ENCODE measurements at regions not wholly inside any gene's neighbourhood (a gene's known extent, or its start where the extent isn't known, plus 50 kb on each side); places are given as distances from the start of the nearest gene placed in this dataset.

DNA sequence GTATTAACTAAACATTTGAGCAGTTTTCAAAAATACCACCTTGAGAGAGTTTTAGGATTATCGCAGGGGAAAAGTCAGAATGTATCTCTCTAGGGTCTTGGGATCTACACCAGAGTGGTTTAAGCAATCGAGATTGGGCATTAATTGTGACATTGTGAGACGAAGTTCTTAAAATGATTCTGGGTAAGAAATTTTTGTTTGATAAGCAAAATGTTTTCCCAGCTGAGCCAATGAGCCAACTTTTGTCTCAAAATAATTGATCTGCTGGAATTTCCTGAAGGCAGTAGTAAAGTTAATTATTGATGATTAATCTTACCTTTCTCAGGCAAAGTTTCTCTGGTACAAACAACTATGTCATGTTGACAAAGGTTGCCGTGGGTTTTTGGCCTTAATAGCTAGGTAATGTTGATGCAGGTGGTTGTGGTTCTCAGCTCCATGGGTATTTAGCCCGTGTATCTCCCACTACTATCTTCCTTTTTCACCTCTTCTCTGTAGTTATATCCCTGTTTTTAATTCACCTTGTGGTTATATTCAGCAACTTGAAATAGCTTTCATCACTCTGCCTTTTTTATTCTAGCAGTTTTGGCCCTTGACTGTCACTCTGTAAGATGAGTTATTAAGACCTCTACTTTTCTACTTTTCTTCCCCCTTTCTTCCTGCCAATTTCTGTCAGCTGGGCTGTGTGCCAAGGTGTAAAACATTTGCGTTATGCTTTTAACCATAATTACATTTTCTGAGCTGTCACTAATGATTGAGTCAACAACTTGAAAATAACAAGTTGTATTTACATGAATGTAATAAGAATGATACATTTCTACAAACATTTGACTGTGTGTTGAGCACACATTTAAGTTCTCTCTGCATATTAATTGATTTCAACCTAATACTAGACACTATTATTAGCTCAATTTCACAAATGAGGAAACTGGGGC lies 368.3 kb upstream of the BTBD3 start:
- Mint-ChIP-seq H3K4me3 (no peak overlapping the region), H3K9me3 (no peaks in the 10 kb centered on the region), H3K4me1 (peaks cover 31% of the 10 kb centered on the region), H3K36me3 (ENCODE audit: low read depth) (no peaks in the 10 kb centered on the region), H3K27me3 (ENCODE audit: low read depth) (no peaks in the 10 kb centered on the region), H3K27ac (peak overlapping the region in 2 of 3 experiments; percentile 9 to 16)
- TF ChIP-seq, protein P1, sequence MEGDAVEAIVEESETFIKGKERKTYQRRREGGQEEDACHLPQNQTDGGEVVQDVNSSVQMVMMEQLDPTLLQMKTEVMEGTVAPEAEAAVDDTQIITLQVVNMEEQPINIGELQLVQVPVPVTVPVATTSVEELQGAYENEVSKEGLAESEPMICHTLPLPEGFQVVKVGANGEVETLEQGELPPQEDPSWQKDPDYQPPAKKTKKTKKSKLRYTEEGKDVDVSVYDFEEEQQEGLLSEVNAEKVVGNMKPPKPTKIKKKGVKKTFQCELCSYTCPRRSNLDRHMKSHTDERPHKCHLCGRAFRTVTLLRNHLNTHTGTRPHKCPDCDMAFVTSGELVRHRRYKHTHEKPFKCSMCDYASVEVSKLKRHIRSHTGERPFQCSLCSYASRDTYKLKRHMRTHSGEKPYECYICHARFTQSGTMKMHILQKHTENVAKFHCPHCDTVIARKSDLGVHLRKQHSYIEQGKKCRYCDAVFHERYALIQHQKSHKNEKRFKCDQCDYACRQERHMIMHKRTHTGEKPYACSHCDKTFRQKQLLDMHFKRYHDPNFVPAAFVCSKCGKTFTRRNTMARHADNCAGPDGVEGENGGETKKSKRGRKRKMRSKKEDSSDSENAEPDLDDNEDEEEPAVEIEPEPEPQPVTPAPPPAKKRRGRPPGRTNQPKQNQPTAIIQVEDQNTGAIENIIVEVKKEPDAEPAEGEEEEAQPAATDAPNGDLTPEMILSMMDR (IDR thresholded peaks at IDR 0.05; ENCODE audit: unreplicated experiment in 3 of 3) = no peak

DNA sequence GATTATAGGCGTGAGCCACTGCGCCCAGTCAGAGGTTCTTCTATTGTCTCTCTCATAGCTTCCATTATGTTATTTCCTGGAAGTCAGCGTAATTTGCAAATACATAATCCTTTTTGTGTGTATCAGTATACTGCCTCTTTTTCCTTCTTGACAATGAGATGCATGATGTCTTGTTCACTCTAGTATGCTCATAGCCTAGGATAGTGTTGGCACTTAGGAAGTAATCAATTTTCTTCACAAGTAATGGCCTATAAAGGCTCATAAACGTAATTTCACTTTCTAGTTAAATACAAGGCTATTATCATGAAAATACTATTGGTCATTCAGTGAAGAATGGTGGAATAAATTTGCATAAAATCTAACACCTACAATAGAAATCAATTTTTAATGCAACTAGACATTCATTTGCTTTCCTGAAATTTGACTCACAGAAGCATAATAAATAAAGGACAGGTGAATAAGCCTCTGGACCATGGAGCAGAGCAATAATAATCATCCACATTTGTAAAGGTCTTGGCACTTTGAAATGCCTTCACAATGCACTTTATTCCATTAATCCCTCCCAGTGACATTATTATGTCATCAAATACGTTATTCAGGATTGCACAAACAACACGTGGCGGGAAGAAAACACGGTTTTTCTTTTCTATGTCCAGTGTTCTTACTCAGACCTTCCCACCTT lies 366.9 kb upstream of the BTBD3 start:
- H3K4me3 Mint-ChIP-seq = no peak overlapping the region
- peaks cover 31% of the 10 kb centered on the region for H3K4me1 Mint-ChIP-seq
- H3K36me3 Mint-ChIP-seq (ENCODE audit: low read depth) = no peaks in the 10 kb centered on the region
- TF ChIP-seq, protein P1 (IDR thresholded peaks at IDR 0.05; ENCODE audit: unreplicated experiment in 3 of 3) = no peak
- no peaks in the 10 kb centered on the region for H3K27me3 Mint-ChIP-seq (ENCODE audit: low read depth)
- H3K27ac Mint-ChIP-seq = no peak overlapping the region
- H3K9me3 Mint-ChIP-seq = no peaks in the 10 kb centered on the region

DNA sequence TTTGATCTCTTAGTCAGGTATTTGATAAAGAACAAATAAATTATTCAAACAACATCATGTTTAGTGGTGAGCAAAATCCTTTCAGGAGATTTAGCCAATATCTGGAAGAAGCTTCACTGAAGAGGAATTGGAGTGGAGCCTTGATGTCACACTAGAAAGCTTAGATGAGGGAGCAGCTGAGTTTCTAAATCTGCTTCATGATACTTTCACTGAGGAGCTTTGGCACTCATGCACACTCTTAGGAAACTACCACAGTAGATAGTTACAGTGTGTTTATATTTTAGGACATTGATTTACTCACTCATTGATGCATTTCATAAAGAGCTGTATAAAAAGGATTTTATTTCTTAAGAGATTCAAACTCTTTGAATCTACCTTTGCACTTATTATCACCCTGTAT lies 366.2 kb upstream of the BTBD3 start:
- Mint-ChIP-seq H3K4me1 (peaks cover 31% of the 10 kb centered on the region), H3K27me3 (ENCODE audit: low read depth) (no peaks in the 10 kb centered on the region), H3K27ac (no peak overlapping the region), H3K36me3 (ENCODE audit: low read depth) (no peaks in the 10 kb centered on the region), H3K4me3 (no peak overlapping the region), H3K9me3 (no peaks in the 10 kb centered on the region)
- TF ChIP-seq, protein P1 (IDR thresholded peaks at IDR 0.05; ENCODE audit: unreplicated experiment in 3 of 3) = no peak

DNA sequence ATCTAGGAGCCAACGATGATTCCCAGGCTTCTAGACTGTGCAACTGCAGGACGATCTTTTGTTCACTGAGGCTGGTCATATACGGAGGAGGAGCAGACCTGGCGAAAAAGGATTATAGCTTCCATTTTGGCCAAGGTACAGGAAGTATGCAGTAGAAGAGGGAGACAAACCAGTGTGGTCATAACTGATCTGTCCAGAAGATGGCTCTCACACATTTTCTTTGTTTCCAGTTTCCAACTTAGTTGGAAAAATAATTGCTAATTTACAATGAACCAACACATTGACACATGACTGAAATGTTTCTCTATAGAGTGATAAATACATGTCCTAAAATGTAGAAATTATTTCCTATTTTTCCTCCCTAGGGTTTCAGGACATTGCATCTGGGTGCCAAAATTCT lies 364.1 kb upstream of the BTBD3 start:
- no peaks in the 10 kb centered on the region for H3K9me3 Mint-ChIP-seq
- H3K36me3 Mint-ChIP-seq (ENCODE audit: low read depth) = no peaks in the 10 kb centered on the region
- TF ChIP-seq, protein P1 (IDR thresholded peaks at IDR 0.05; ENCODE audit: unreplicated experiment in 3 of 3) = peak; percentile 51 to 55 (median 53)
- H3K4me1 Mint-ChIP-seq = peaks cover 31% of the 10 kb centered on the region
- no peak overlapping the region for H3K4me3 Mint-ChIP-seq
- H3K27ac Mint-ChIP-seq = no peak overlapping the region
- H3K27me3 Mint-ChIP-seq (ENCODE audit: low read depth) = no peaks in the 10 kb centered on the region

DNA sequence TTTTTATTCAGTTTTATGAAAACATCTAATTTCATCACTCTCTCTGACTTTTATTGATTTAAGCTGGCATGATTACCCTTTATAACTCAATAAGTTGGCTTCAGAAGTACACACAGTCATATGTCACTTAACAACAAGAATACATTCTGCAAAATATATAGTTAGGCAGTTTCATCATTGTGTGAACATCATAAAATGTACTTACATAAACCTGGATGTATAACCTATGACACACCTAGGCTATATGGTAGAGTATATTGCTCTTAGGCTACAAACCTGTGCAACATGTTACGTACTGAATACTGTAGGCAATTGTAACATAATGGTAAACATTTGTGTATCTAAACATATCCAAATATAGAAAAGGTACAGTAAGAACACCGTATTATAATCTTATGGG lies 362.2 kb upstream of the BTBD3 start:
- H3K36me3 Mint-ChIP-seq (ENCODE audit: low read depth) = no peaks in the 10 kb centered on the region
- TF ChIP-seq, protein P1 (IDR thresholded peaks at IDR 0.05; ENCODE audit: unreplicated experiment in 3 of 3) = no peak
- peaks cover 16% of the 10 kb centered on the region for H3K4me1 Mint-ChIP-seq
- H3K27me3 Mint-ChIP-seq (ENCODE audit: low read depth) = no peaks in the 10 kb centered on the region
- H3K9me3 Mint-ChIP-seq = no peaks in the 10 kb centered on the region
- H3K4me3 Mint-ChIP-seq = no peak overlapping the region
- H3K27ac Mint-ChIP-seq = peak overlapping the region in 1 of 3 experiments; percentile 21

All from nephron (organoid).